ENCODE measurements at regions not wholly inside any gene's neighbourhood (a gene's known extent, or its start where the extent isn't known, plus 50 kb on each side); places are given as distances from the start of the nearest gene placed in this dataset.

- H3K4me2 ChIP-seq (ENCODE audit: unreplicated experiment) = no peak overlapping the region
- H3K9ac ChIP-seq = no peak overlapping the region
- no peaks in the 10 kb centered on the region for H3K9me3 ChIP-seq (ENCODE audit: low read depth)
- H3K36me3 ChIP-seq (ENCODE audit: low read depth) = no peaks in the 10 kb centered on the region
- H3F3A ChIP-seq (ENCODE audit: insufficient read depth) = no peaks in the 10 kb centered on the region
- no peak for TF ChIP-seq EZH2phosphoT487 (IDR thresholded peaks at IDR 0.05; ENCODE audit: insufficient read depth, low read depth)
- no peak for TF ChIP-seq EZH2 (IDR thresholded peaks at IDR 0.05; ENCODE audit: insufficient read depth, poor library complexity, severe bottlenecking)
- in situ Hi-C loops (cut with MboI) = no loop called here
- H3K4me1 ChIP-seq (ENCODE audit: insufficient read depth) = no peaks in the 10 kb centered on the region
- H4K20me1 ChIP-seq (ENCODE audit: insufficient read depth) = no peaks in the 10 kb centered on the region
- DNase-seq = no peak
- H3K27me3 ChIP-seq (replicated peaks; ENCODE audit: insufficient read depth) = no peaks in the 10 kb centered on the region
- H3K27ac ChIP-seq = no peak overlapping the region
- no peaks in the 10 kb centered on the region for H3K9me2 ChIP-seq (ENCODE audit: insufficient read depth)
- no peak overlapping the region for H2AFZ ChIP-seq
- 11 to 15% methylated on average over 3 of the region's 3 CpGs for WGBS, 2 experiments (ENCODE audit: low coverage in 1 of 2, low lambda C conversion rate in 2 of 2, missing lambda C conversion rate in 2 of 2)
- no peak overlapping the region for H3K4me3 ChIP-seq
- H3K79me2 ChIP-seq (ENCODE audit: insufficient read depth) = no peaks in the 10 kb centered on the region
Observed at GRCh38 chr2:5329763-5330162, 362.4 kb upstream of the SOX11 start.

GRCh38 chr2:5330961-5331360 lies 361.2 kb upstream of the SOX11 start:
- H3K9me3 ChIP-seq (ENCODE audit: low read depth) = no peaks in the 10 kb centered on the region
- TF ChIP-seq EZH2phosphoT487 (IDR thresholded peaks at IDR 0.05; ENCODE audit: insufficient read depth, low read depth) (no peak), EZH2 (IDR thresholded peaks at IDR 0.05; ENCODE audit: insufficient read depth, poor library complexity, severe bottlenecking) (no peak)
- H4K20me1 ChIP-seq (ENCODE audit: insufficient read depth) = no peaks in the 10 kb centered on the region
- no peaks in the 10 kb centered on the region for H3F3A ChIP-seq (ENCODE audit: insufficient read depth)
- H3K4me2 ChIP-seq (ENCODE audit: unreplicated experiment) = no peak overlapping the region
- no peak overlapping the region for H3K27ac ChIP-seq
- no peak for DNase-seq
- H3K4me1 ChIP-seq (ENCODE audit: insufficient read depth) = no peaks in the 10 kb centered on the region
- H3K79me2 ChIP-seq (ENCODE audit: insufficient read depth) = no peaks in the 10 kb centered on the region
- H3K4me3 ChIP-seq = no peak overlapping the region
- no peak overlapping the region for H2AFZ ChIP-seq
- no peaks in the 10 kb centered on the region for H3K9me2 ChIP-seq (ENCODE audit: insufficient read depth)
- in situ Hi-C loops (cut with MboI) = no loop called here
- no peak overlapping the region for H3K9ac ChIP-seq
- no peaks in the 10 kb centered on the region for H3K27me3 ChIP-seq (replicated peaks; ENCODE audit: insufficient read depth)
- no peaks in the 10 kb centered on the region for H3K36me3 ChIP-seq (ENCODE audit: low read depth)
- WGBS, 2 experiments (ENCODE audit: low coverage in 1 of 2, low lambda C conversion rate in 2 of 2, missing lambda C conversion rate in 2 of 2) = 3 to 11% methylated on average over 1 of the region's 1 CpG

DNA sequence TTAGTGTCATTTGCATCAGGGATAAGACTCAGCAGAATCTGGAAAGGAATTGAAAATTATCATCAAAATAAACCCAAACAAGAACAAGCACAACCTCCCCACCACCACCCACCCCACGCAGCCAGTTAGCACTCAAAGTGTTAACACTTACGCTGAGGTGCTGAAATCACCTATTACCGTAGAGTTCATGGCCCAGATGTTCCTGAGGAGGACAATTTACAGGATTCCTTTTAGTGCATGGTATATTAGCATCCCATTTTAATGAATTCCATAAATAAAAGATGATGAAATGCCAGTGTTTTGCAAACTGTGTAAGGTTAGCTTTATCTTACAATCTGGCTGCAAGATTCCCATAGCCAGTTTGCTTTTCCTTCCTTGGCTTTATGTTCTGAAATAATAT lies 359.3 kb upstream of the SOX11 start:
- in situ Hi-C loops (cut with MboI) = no loop called here
- Histone ChIP-seq H3K79me2 (ENCODE audit: insufficient read depth) (no peaks in the 10 kb centered on the region), H3K9me2 (ENCODE audit: insufficient read depth) (no peaks in the 10 kb centered on the region), H3F3A (ENCODE audit: insufficient read depth) (no peaks in the 10 kb centered on the region), H4K20me1 (ENCODE audit: insufficient read depth) (no peaks in the 10 kb centered on the region), H3K9ac (no peak overlapping the region), H3K4me1 (ENCODE audit: insufficient read depth) (no peaks in the 10 kb centered on the region), H3K27me3 (replicated peaks; ENCODE audit: insufficient read depth) (no peaks in the 10 kb centered on the region), H3K36me3 (ENCODE audit: low read depth) (no peaks in the 10 kb centered on the region), H3K27ac (no peak overlapping the region), H3K4me2 (ENCODE audit: unreplicated experiment) (no peak overlapping the region), H3K9me3 (ENCODE audit: low read depth) (no peaks in the 10 kb centered on the region), H2AFZ (no peak overlapping the region), H3K4me3 (no peak overlapping the region)
- TF ChIP-seq EZH2 (IDR thresholded peaks at IDR 0.05; ENCODE audit: insufficient read depth, poor library complexity, severe bottlenecking) (no peak), EZH2phosphoT487 (IDR thresholded peaks at IDR 0.05; ENCODE audit: insufficient read depth, low read depth) (no peak)
- DNase-seq = no peak
- whole genome bisulfite sequencing, 2 experiments (ENCODE audit: low coverage in 1 of 2, low lambda C conversion rate in 2 of 2, missing lambda C conversion rate in 2 of 2) = 8 to 10% methylated on average over 3 of the region's 3 CpGs

DNA sequence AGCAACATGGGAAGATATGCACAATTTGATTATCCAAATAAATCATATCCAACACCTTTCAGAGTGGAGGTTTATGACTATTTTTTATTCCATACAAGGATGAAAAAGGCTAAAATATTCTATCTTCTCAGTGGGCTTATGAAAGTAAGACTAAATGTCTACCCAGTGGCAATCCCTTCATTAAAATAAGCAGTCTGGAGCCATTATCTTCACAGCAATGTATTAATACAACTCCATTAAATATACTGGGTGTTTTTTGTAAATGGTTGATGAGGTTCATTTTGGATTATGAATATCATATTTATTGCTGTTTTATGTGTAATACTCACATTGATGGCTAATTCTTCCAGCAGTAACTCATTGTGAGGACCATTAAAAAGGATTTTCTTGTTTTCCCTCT lies 352.7 kb upstream of the SOX11 start:
- TF ChIP-seq EZH2phosphoT487 (IDR thresholded peaks at IDR 0.05; ENCODE audit: insufficient read depth, low read depth) (no peak), EZH2 (IDR thresholded peaks at IDR 0.05; ENCODE audit: insufficient read depth, poor library complexity, severe bottlenecking) (no peak)
- no peak for DNase-seq
- Histone ChIP-seq H3K4me3 (no peak overlapping the region), H3K36me3 (ENCODE audit: low read depth) (no peaks in the 10 kb centered on the region), H3K27ac (no peak overlapping the region), H3K4me1 (ENCODE audit: insufficient read depth) (no peaks in the 10 kb centered on the region), H3F3A (ENCODE audit: insufficient read depth) (no peaks in the 10 kb centered on the region), H3K4me2 (ENCODE audit: unreplicated experiment) (no peak overlapping the region), H3K9me2 (ENCODE audit: insufficient read depth) (no peaks in the 10 kb centered on the region), H3K9me3 (ENCODE audit: low read depth) (no peaks in the 10 kb centered on the region), H3K27me3 (replicated peaks; ENCODE audit: insufficient read depth) (no peaks in the 10 kb centered on the region), H4K20me1 (ENCODE audit: insufficient read depth) (no peaks in the 10 kb centered on the region), H3K9ac (no peak overlapping the region), H3K79me2 (ENCODE audit: insufficient read depth) (no peaks in the 10 kb centered on the region), H2AFZ (no peak overlapping the region)
- in situ Hi-C loops (cut with MboI) = no loop called here

- 35% methylated on average over 6 of the region's 6 CpGs for WGBS, 2 experiments (ENCODE audit: low coverage in 1 of 2, low lambda C conversion rate in 2 of 2, missing lambda C conversion rate in 2 of 2)
- H3K9me2 ChIP-seq (ENCODE audit: insufficient read depth) = no peaks in the 10 kb centered on the region
- H3K9me3 ChIP-seq (ENCODE audit: low read depth) = no peaks in the 10 kb centered on the region
- DNase-seq = no peak
- no peak overlapping the region for H3K27ac ChIP-seq
- no peak overlapping the region for H3K4me2 ChIP-seq (ENCODE audit: unreplicated experiment)
- in situ Hi-C loops (cut with MboI) = no loop called here
- no peaks in the 10 kb centered on the region for H3K27me3 ChIP-seq (replicated peaks; ENCODE audit: insufficient read depth)
- TF ChIP-seq EZH2phosphoT487 (IDR thresholded peaks at IDR 0.05; ENCODE audit: insufficient read depth, low read depth) = no peak
- TF ChIP-seq EZH2 (IDR thresholded peaks at IDR 0.05; ENCODE audit: insufficient read depth, poor library complexity, severe bottlenecking) = no peak
- H2AFZ ChIP-seq = no peak overlapping the region
- no peaks in the 10 kb centered on the region for H3K79me2 ChIP-seq (ENCODE audit: insufficient read depth)
- H3K4me1 ChIP-seq (ENCODE audit: insufficient read depth) = no peaks in the 10 kb centered on the region
- no peak overlapping the region for H3K4me3 ChIP-seq
- H3F3A ChIP-seq (ENCODE audit: insufficient read depth) = no peaks in the 10 kb centered on the region
- no peaks in the 10 kb centered on the region for H3K36me3 ChIP-seq (ENCODE audit: low read depth)
- H3K9ac ChIP-seq = no peak overlapping the region
- no peaks in the 10 kb centered on the region for H4K20me1 ChIP-seq (ENCODE audit: insufficient read depth)
Observed at GRCh38 chr2:5343785-5344335, 348.3 kb upstream of the SOX11 start.

Data from GM23248 (cell line).